GM23248 (cell line): ENCODE measurements at regions not wholly inside any gene's neighbourhood (a gene's known extent, or its start where the extent isn't known, plus 50 kb on each side); places are given as distances from the start of the nearest gene placed in this dataset.
"Not testable (repeated sequence)": the region's sequence is repeated elsewhere in the genome, so short reads cannot be mapped to it uniquely, and the experiment has no call there.

Experiments
- DNase-seq: peaks from one replicate; pipeline ENCODE4 v3.0.0-alpha.2; 2015
- H2AFZ ChIP-seq: fragments of 200-600 bp; sonication (generic); 2 replicates; pipeline ENCODE4 v1.6.1; 2016; ENCODE audit warnings: antibody characterized with exemption
- H3F3A ChIP-seq: fragments of 200-600 bp; sonication (generic); 2 replicates; pipeline ENCODE4 v1.6.1; 2016; ENCODE audit warnings: mild to moderate bottlenecking, antibody characterized with exemption, mixed run types; ENCODE audit not compliant: insufficient read depth
- H3K27ac ChIP-seq: fragments of 200-600 bp; sonication (generic); 2 replicates; pipeline ENCODE4 v1.5.1; 2016; ENCODE audit warnings: mild to moderate bottlenecking
- H3K27me3 ChIP-seq: fragments of 200-600 bp; sonication (generic); replicated peaks from 2 replicates; pipeline ENCODE4 v1.6.1; 2016; ENCODE audit warnings: mild to moderate bottlenecking; ENCODE audit not compliant: insufficient read depth
- H3K36me3 ChIP-seq: fragments of 200-600 bp; sonication (generic); 2 replicates; pipeline ENCODE4 v1.6.1; 2016; ENCODE audit warnings: low read depth, mild to moderate bottlenecking
- H3K4me1 ChIP-seq: fragments of 200-600 bp; sonication (generic); 2 replicates; pipeline ENCODE4 v1.6.1; 2016; ENCODE audit warnings: mild to moderate bottlenecking; ENCODE audit not compliant: insufficient read depth
- H3K4me2 ChIP-seq: fragments of 200-600 bp; sonication (generic); one replicate; pipeline ENCODE4 v1.6.1; 2016; ENCODE audit warnings: mild to moderate bottlenecking; ENCODE audit not compliant: unreplicated experiment
- H3K4me3 ChIP-seq: fragments of 200-600 bp; sonication (generic); 2 replicates; pipeline ENCODE4 v1.5.1; 2016; ENCODE audit warnings: mild to moderate bottlenecking
- H3K79me2 ChIP-seq: fragments of 200-600 bp; sonication (generic); 2 replicates; pipeline ENCODE4 v1.6.1; 2016; ENCODE audit warnings: mild to moderate bottlenecking; ENCODE audit not compliant: insufficient read depth
- H3K9ac ChIP-seq: fragments of 200-600 bp; sonication (generic); 2 replicates; pipeline ENCODE4 v1.6.1; 2016; ENCODE audit warnings: mild to moderate bottlenecking
- H3K9me2 ChIP-seq: fragments of 200-600 bp; sonication (generic); 2 replicates; pipeline ENCODE4 v1.6.1; 2016; ENCODE audit warnings: mixed run types, mild to moderate bottlenecking, moderate library complexity; ENCODE audit not compliant: insufficient read depth
- H3K9me3 ChIP-seq: fragments of 200-600 bp; sonication (generic); one replicate; pipeline ENCODE4 v1.6.1; 2017; ENCODE audit warnings: low read depth
- H4K20me1 ChIP-seq: fragments of 200-600 bp; sonication (generic); 2 replicates; pipeline ENCODE4 v1.6.0; 2016; ENCODE audit not compliant: insufficient read depth
- EZH2 ChIP-seq: fragments of 200-600 bp; sonication (generic); IDR thresholded peaks from 2 replicates; pipeline ENCODE4 v1.6.1; 2018; ENCODE audit warnings: antibody characterized with exemption, mild to moderate bottlenecking; ENCODE audit not compliant: insufficient read depth, poor library complexity, severe bottlenecking
- EZH2phosphoT487 ChIP-seq: fragments of 200-600 bp; sonication (generic); IDR thresholded peaks from 2 replicates; pipeline ENCODE4 v1.6.1; 2018; ENCODE audit warnings: antibody characterized with exemption, moderate library complexity, mild to moderate bottlenecking, low read depth; ENCODE audit not compliant: insufficient read depth
- WGBS, 2 experiments: methylation state at CpG; one replicate each; pipeline ENCODE4 v1.1.6; 2015 to 2017; ENCODE audit warnings: low lambda C conversion rate in 2 of 2, low coverage in 1 of 2; ENCODE audit errors: missing lambda C conversion rate in 2 of 2; 5-methylcytosine and 5-hydroxymethylcytosine counted together
- in situ Hi-C: fragments of 300-500 bp; cut with MboI; formaldehyde crosslinking; loops from 2 replicates; pipeline ENCODE4 v1.15.0; 2020

DNA sequence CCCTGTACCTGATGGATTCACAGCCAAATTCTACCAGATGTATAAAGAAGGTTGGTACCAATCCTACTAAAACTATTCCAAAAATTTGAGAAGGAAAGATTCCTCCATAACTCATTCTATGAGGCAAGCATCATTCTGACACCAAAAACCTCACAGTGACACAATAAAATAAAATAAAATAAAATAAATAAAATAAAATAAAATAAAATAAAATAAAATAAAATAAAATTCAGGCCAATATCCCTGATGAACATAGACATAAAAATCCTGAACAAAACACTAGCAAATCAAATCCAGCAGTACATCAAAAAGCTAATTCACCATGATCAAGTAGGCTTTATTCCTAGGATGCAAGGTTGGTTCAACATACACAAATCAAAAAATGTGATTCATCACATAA lies 108.1 kb downstream of the PROX1 start:
- in situ Hi-C loops, H3K4me2 ChIP-seq, H3K9me3 ChIP-seq, H3K4me1 ChIP-seq, H3K36me3 ChIP-seq, H3K9ac ChIP-seq, H3F3A ChIP-seq, H3K79me2 ChIP-seq, DNase-seq, H3K27me3 ChIP-seq, H4K20me1 ChIP-seq, H3K4me3 ChIP-seq, H3K27ac ChIP-seq, H2AFZ ChIP-seq, H3K9me2 ChIP-seq: not testable (repeated sequence)

DNA sequence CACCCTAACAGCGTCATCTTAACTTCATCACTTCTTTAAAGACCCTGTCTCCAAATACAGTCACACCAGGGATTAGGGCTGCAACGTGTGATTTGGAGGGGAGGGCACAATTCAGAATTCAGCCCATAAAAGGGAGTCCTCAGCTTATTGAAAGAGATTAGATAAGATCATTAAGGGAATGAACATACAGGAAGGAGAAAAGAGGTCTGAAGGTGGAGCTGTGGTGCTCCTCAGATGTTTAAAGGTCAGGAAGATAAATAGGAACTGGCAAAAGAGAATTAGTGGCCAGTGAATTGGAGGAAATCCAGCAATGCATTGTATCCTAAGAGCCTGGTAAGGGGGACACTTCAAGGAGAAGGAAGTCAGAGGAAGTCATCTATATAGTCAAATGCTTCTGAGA lies 113.5 kb downstream of the PROX1 start:
- in situ Hi-C loops = no loop called here
- Histone ChIP-seq H3K79me2 (no peaks in the 10 kb centered on the region), H3K9ac (no peak overlapping the region), H3K27ac (no peak overlapping the region), H3K36me3 (no peaks in the 10 kb centered on the region), H3K9me3 (no peaks in the 10 kb centered on the region), H3K4me3 (no peak overlapping the region), H3K27me3 (0 out of 2 replicates have a peak, but pooled peaks cover 5% of the 10 kb centered on the region), H2AFZ (no peak overlapping the region), H3F3A (no peaks in the 10 kb centered on the region), H3K4me1 (no peaks in the 10 kb centered on the region), H3K9me2 (no peaks in the 10 kb centered on the region), H4K20me1 (no peaks in the 10 kb centered on the region), H3K4me2 (no peak overlapping the region)
- WGBS, 2 experiments = 18 to 30% methylated on average over 2 of the region's 2 CpGs
- TF ChIP-seq EZH2 = no peak
- TF ChIP-seq EZH2phosphoT487 = no peak
- DNase-seq = no peak

DNA sequence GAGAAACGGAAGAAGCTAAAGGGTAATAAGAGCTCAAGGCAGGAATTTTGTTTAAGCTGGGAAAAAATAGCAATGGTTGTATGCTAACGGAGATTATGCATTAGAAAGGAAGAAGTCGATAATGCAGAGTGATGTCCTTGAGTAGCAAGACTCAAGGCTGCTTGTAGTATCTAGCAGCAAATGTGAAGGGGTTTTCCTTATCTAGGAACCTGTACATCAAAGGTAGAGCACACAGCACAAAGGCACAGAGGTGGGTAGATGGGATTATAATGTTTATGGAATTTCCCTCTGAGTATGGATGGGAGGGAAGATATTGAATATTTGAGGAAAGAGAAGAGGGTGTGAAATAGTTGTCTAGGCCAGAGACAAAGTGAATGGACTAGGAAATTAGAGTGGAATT lies 114.1 kb downstream of the PROX1 start:
- no peaks in the 10 kb centered on the region for H3K9me2 ChIP-seq
- no peak for DNase-seq
- H3F3A ChIP-seq = no peaks in the 10 kb centered on the region
- H3K36me3 ChIP-seq = no peaks in the 10 kb centered on the region
- H3K27me3 ChIP-seq = 0 out of 2 replicates have a peak, but pooled peaks cover 5% of the 10 kb centered on the region
- H3K79me2 ChIP-seq = no peaks in the 10 kb centered on the region
- no peak overlapping the region for H3K4me3 ChIP-seq
- no peaks in the 10 kb centered on the region for H4K20me1 ChIP-seq
- H3K4me2 ChIP-seq = no peak overlapping the region
- no peak for TF ChIP-seq EZH2
- TF ChIP-seq EZH2phosphoT487 = no peak
- H3K9me3 ChIP-seq = no peaks in the 10 kb centered on the region
- H3K27ac ChIP-seq = no peak overlapping the region
- in situ Hi-C loops = no loop called here
- WGBS, 2 experiments = 57 to 62% methylated on average over 3 of the region's 3 CpGs
- H3K4me1 ChIP-seq = no peaks in the 10 kb centered on the region
- H2AFZ ChIP-seq = no peak overlapping the region
- no peak overlapping the region for H3K9ac ChIP-seq

DNA sequence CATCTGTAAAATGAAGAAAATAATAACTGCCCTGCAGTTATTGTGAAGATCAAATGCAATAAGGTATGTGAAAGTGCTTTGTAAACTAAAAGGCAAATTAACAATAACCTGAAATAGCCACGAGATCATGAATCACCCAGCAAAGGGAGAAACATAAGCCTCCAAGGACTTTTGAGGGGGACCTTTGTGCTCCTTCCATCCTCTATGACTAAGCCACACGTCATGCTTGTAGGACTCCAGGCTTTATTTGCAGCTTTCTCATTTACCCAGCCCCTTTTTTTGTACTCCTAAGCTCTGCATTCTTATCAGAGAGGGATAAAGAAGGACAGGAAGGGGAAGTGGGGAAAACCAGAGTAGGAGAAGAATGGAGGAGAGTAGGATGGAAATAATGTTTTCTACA lies 115.1 kb downstream of the PROX1 start:
- Histone ChIP-seq H3K9me2 (no peaks in the 10 kb centered on the region), H3K27me3 (no peaks in the 10 kb centered on the region), H3F3A (no peaks in the 10 kb centered on the region), H3K4me3 (no peak overlapping the region), H2AFZ (no peak overlapping the region), H3K9me3 (no peaks in the 10 kb centered on the region), H3K36me3 (no peaks in the 10 kb centered on the region), H3K79me2 (no peaks in the 10 kb centered on the region), H3K27ac (no peak overlapping the region), H4K20me1 (no peaks in the 10 kb centered on the region), H3K4me2 (no peak overlapping the region), H3K4me1 (no peaks in the 10 kb centered on the region), H3K9ac (no peak overlapping the region)
- 8 to 10% methylated on average over 2 of the region's 2 CpGs for WGBS, 2 experiments
- in situ Hi-C loops = no loop called here
- DNase-seq = peak; percentile 69
- TF ChIP-seq EZH2phosphoT487 (no peak), EZH2 (no peak)

DNA sequence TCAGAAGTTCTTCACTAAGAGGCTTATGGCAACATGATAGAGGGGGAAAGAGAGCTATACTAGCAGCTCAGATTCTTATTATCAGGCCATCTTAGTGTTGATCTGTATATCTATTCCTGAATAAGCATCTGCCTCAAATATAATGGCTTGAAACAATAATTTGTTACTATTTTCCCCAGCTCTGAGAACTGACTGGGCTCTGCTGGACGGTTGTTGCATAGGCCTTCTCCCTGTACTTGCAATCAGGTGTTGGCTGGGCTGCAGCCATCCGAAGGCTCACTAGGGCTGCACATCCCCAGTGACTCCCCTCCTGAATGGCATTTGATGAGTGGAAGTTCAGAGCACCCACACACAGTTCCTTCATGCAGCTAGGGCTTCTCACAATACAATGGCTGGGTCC lies 116.0 kb downstream of the PROX1 start:
- in situ Hi-C loops = no loop called here
- Histone ChIP-seq H3F3A (no peaks in the 10 kb centered on the region), H3K27me3 (no peaks in the 10 kb centered on the region), H3K4me3 (no peak overlapping the region), H3K9me2 (no peaks in the 10 kb centered on the region), H4K20me1 (no peaks in the 10 kb centered on the region), H3K79me2 (no peaks in the 10 kb centered on the region), H2AFZ (no peak overlapping the region), H3K9me3 (no peaks in the 10 kb centered on the region), H3K9ac (no peak overlapping the region), H3K27ac (no peak overlapping the region), H3K36me3 (no peaks in the 10 kb centered on the region), H3K4me1 (no peaks in the 10 kb centered on the region), H3K4me2 (no peak overlapping the region)
- 37 to 38% methylated on average over 2 of the region's 2 CpGs for WGBS, 2 experiments
- DNase-seq = no peak
- TF ChIP-seq EZH2 (no peak), EZH2phosphoT487 (no peak)
